ENCODE measurements at regions not wholly inside any gene's neighbourhood (a gene's known extent, or its start where the extent isn't known, plus 50 kb on each side); places are given as distances from the start of the nearest gene placed in this dataset.

DNA sequence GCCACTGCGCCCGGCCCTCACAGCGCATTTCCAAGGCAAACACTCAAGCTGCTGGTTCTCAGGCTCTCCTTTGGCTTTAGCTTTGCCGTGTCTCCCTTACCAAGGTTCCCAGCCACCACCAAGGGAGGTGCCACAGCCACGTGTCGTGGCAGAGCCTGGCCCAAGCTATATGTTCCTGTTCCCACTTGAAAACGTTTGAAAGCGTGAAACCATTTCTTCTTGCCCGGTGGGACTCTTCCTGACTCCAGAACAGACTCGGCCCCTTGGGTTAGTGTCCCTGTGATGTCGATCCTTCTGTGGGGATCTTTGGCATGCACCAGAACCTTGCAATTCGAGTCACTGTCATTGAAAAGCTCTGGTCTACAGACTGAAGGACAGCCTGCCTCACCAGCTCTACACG, 147.9 kb downstream of the HSD17B3 start:
- no peak for TF ChIP-seq POLR2AphosphoS5 (IDR thresholded peaks at IDR 0.05; ENCODE audit: low read depth, low read length)
- no peak for TF ChIP-seq TAF1 (IDR thresholded peaks at IDR 0.05; ENCODE audit: borderline replicate concordance, insufficient read depth, low read length)
- TF ChIP-seq, protein P1, sequence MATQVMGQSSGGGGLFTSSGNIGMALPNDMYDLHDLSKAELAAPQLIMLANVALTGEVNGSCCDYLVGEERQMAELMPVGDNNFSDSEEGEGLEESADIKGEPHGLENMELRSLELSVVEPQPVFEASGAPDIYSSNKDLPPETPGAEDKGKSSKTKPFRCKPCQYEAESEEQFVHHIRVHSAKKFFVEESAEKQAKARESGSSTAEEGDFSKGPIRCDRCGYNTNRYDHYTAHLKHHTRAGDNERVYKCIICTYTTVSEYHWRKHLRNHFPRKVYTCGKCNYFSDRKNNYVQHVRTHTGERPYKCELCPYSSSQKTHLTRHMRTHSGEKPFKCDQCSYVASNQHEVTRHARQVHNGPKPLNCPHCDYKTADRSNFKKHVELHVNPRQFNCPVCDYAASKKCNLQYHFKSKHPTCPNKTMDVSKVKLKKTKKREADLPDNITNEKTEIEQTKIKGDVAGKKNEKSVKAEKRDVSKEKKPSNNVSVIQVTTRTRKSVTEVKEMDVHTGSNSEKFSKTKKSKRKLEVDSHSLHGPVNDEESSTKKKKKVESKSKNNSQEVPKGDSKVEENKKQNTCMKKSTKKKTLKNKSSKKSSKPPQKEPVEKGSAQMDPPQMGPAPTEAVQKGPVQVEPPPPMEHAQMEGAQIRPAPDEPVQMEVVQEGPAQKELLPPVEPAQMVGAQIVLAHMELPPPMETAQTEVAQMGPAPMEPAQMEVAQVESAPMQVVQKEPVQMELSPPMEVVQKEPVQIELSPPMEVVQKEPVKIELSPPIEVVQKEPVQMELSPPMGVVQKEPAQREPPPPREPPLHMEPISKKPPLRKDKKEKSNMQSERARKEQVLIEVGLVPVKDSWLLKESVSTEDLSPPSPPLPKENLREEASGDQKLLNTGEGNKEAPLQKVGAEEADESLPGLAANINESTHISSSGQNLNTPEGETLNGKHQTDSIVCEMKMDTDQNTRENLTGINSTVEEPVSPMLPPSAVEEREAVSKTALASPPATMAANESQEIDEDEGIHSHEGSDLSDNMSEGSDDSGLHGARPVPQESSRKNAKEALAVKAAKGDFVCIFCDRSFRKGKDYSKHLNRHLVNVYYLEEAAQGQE (IDR thresholded peaks at IDR 0.05; ENCODE audit: insufficient read depth in 1 of 2, low read depth in 2 of 2, low read length in 2 of 2): no peak

Measured in PFSK-1 (cell line).